ENCODE measurements at regions not wholly inside any gene's neighbourhood (a gene's known extent, or its start where the extent isn't known, plus 50 kb on each side); places are given as distances from the start of the nearest gene placed in this dataset.

DNA sequence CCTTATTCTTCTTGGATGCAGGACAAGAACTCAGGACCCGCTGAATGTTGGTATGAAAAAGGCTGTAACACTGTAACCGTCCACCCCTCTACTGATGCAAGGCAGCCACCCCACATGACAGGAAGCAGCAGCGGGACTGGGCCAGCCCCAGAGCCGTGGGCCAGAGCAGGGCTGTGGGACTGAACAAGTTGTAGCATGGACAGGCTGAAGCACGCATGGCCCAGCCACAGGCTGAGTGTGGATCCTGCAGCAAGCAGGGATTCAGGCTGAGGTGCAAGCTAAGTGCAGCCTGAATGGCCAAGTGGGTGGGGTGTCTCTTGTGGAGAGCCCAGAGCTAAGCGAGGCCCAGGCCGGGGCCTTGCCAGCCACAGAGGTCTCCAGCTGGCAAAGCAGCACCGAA, 632.2 kb downstream of the SPOCK3 start:
- Histone ChIP-seq H3K9ac (ENCODE audit: low read length) (no peak overlapping the region), H3K9me3 (ENCODE audit: insufficient read depth, low read length) (peaks cover 8% of the 10 kb centered on the region; the same call in 1 of the 2 replicates), H4K20me1 (ENCODE audit: low read depth, low read length) (no peaks in the 10 kb centered on the region), H3K79me2 (ENCODE audit: insufficient read depth, low read length) (no peaks in the 10 kb centered on the region), H3K27ac (ENCODE audit: low read depth, low read length) (no peak overlapping the region), H2AFZ (ENCODE audit: low read depth, low read length, severe bottlenecking) (no peak overlapping the region), H3K27me3 (ENCODE audit: low read length) (no peaks in the 10 kb centered on the region), H3K4me3 (ENCODE audit: insufficient read depth, low read length, poor library complexity, severe bottlenecking) (no peak overlapping the region), H3F3A (ENCODE audit: insufficient read depth) (no peaks in the 10 kb centered on the region), H3K4me2 (ENCODE audit: low read depth, low read length, poor library complexity, severe bottlenecking) (no peak overlapping the region), H3K9me2 (replicated peaks; ENCODE audit: insufficient read depth, low read length) (no peaks in the 10 kb centered on the region), H3K36me3 (ENCODE audit: low read length) (no peaks in the 10 kb centered on the region; the same call in 1 of the 2 replicates)
- TF ChIP-seq EZH2phosphoT487 (conservative IDR thresholded peaks at IDR 0.05; ENCODE audit: low read length) = no peak
- TF ChIP-seq, protein P1, sequence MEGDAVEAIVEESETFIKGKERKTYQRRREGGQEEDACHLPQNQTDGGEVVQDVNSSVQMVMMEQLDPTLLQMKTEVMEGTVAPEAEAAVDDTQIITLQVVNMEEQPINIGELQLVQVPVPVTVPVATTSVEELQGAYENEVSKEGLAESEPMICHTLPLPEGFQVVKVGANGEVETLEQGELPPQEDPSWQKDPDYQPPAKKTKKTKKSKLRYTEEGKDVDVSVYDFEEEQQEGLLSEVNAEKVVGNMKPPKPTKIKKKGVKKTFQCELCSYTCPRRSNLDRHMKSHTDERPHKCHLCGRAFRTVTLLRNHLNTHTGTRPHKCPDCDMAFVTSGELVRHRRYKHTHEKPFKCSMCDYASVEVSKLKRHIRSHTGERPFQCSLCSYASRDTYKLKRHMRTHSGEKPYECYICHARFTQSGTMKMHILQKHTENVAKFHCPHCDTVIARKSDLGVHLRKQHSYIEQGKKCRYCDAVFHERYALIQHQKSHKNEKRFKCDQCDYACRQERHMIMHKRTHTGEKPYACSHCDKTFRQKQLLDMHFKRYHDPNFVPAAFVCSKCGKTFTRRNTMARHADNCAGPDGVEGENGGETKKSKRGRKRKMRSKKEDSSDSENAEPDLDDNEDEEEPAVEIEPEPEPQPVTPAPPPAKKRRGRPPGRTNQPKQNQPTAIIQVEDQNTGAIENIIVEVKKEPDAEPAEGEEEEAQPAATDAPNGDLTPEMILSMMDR (IDR thresholded peaks at IDR 0.05; ENCODE audit: insufficient read depth, low read length, poor library complexity, severe bottlenecking) = no peak

DNA sequence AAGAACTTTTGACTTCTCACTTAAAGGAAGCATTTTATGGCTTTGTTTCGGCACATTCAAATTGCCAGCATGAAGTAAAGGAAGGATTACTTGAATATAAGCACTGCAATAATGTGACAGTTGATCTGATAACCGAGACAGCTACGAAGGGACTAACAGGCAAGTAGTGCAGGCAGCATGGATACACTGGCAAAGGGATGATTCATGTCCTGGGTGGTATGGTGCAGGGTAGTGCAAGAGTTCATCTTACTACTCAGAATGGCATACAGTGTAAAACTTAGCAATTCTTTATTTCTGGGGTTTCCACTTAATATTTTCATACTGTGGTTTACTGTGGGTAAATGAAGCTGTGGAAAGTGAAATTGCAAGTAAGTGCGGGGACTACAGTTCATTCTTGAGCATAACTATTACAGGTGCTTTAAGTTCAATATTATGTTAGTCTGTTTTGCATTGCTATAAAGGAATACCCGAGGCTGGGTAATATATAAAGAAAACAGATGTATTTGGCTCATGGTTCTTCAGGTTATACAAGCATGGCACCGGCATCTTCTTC, 611.8 kb downstream of the SPOCK3 start:
- Histone ChIP-seq H3K79me2 (ENCODE audit: insufficient read depth, low read length) (no peaks in the 10 kb centered on the region), H3F3A (ENCODE audit: insufficient read depth) (0 out of 2 replicates have a peak, but pooled peaks cover 4% of the 10 kb centered on the region), H4K20me1 (ENCODE audit: low read depth, low read length) (no peaks in the 10 kb centered on the region), H3K9me2 (replicated peaks; ENCODE audit: insufficient read depth, low read length) (no peaks in the 10 kb centered on the region), H3K4me2 (ENCODE audit: low read depth, low read length, poor library complexity, severe bottlenecking) (peak overlapping the region; percentile 83), H3K36me3 (ENCODE audit: low read length) (no peaks in the 10 kb centered on the region), H2AFZ (ENCODE audit: low read depth, low read length, severe bottlenecking) (peak overlapping the region; percentile 72), H3K9me3 (ENCODE audit: insufficient read depth, low read length) (0 out of 2 replicates have a peak, but pooled peaks cover 4% of the 10 kb centered on the region), H3K4me3 (ENCODE audit: insufficient read depth, low read length, poor library complexity, severe bottlenecking) (peak overlapping the region; percentile 47), H3K27ac (ENCODE audit: low read depth, low read length) (peak overlapping the region; percentile 83), H3K9ac (ENCODE audit: low read length) (peak overlapping the region; percentile 41), H3K27me3 (ENCODE audit: low read length) (no peaks in the 10 kb centered on the region)
- TF ChIP-seq, protein P1 (IDR thresholded peaks at IDR 0.05; ENCODE audit: insufficient read depth, low read length, poor library complexity, severe bottlenecking) = no peak

DNA sequence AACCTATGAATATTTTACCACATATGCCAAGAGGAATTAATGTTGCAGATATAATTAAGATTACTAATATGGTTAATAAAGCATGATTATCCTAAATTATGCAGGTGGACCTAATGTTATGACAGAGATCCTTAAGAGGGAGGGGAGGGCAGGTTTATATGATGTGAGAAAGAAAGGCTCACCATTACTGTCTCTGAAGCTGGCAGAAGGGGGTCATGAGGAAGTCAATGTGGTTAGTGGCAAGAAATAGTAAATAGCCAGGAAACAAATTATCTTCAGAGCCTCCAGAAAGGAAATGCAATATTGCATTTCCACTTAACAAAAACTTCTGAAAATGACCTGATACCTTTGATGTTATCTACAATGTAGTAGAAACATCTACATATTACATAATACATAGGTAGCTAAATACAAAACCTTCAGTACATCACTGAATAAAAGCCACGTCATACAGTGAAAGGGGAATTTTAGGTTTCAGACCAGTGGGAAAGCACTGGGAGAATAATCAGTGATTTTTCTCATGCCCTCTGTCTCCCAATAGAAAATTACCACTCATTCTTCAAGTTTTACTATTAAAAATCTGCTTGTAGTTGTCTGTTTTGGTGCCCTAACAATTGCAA, 609.2 kb downstream of the SPOCK3 start:
- Histone ChIP-seq H3K9me3 (ENCODE audit: insufficient read depth, low read length) (no peaks in the 10 kb centered on the region), H4K20me1 (ENCODE audit: low read depth, low read length) (no peaks in the 10 kb centered on the region), H3K9ac (ENCODE audit: low read length) (no peak overlapping the region), H3K27me3 (ENCODE audit: low read length) (no peaks in the 10 kb centered on the region), H2AFZ (ENCODE audit: low read depth, low read length, severe bottlenecking) (no peak overlapping the region), H3K79me2 (ENCODE audit: insufficient read depth, low read length) (no peaks in the 10 kb centered on the region), H3F3A (ENCODE audit: insufficient read depth) (0 out of 2 replicates have a peak, but pooled peaks cover 4% of the 10 kb centered on the region), H3K27ac (ENCODE audit: low read depth, low read length) (0 out of 2 replicates have a peak overlapping the region, but pooled peaks have one; percentile 5), H3K4me3 (ENCODE audit: insufficient read depth, low read length, poor library complexity, severe bottlenecking) (no peak overlapping the region), H3K36me3 (ENCODE audit: low read length) (no peaks in the 10 kb centered on the region), H3K9me2 (replicated peaks; ENCODE audit: insufficient read depth, low read length) (no peaks in the 10 kb centered on the region), H3K4me2 (ENCODE audit: low read depth, low read length, poor library complexity, severe bottlenecking) (peak overlapping the region; percentile 6)
- no peak for TF ChIP-seq EZH2phosphoT487 (conservative IDR thresholded peaks at IDR 0.05; ENCODE audit: low read length)
- TF ChIP-seq, protein P1 (IDR thresholded peaks at IDR 0.05; ENCODE audit: insufficient read depth, low read length, poor library complexity, severe bottlenecking) = no peak

Measured in SU-DHL-6 (cell line).